ENCODE measurements at regions not wholly inside any gene's neighbourhood (a gene's known extent, or its start where the extent isn't known, plus 50 kb on each side); places are given as distances from the start of the nearest gene placed in this dataset.

GRCh38 chr16:73252446-73252845 lies 204.5 kb upstream of the ZFHX3 start:
- H3K4me1 Mint-ChIP-seq (ENCODE audit: low read depth), result no peaks in the 10 kb centered on the region
- H3K27ac Mint-ChIP-seq, result no peak overlapping the region
- no peak overlapping the region for H3K4me3 Mint-ChIP-seq
- peaks cover 5% of the 10 kb centered on the region for H3K9me3 Mint-ChIP-seq
- no peaks in the 10 kb centered on the region for H3K27me3 Mint-ChIP-seq
- no peaks in the 10 kb centered on the region for H3K36me3 Mint-ChIP-seq (ENCODE audit: low read depth)

GRCh38 chr16:73251608-73252007 lies 203.7 kb upstream of the ZFHX3 start:
- H3K36me3 Mint-ChIP-seq (ENCODE audit: low read depth), result no peaks in the 10 kb centered on the region
- no peaks in the 10 kb centered on the region for H3K27me3 Mint-ChIP-seq
- no peak overlapping the region for H3K27ac Mint-ChIP-seq
- H3K9me3 Mint-ChIP-seq, result peaks cover 5% of the 10 kb centered on the region
- H3K4me1 Mint-ChIP-seq (ENCODE audit: low read depth), result no peaks in the 10 kb centered on the region
- H3K4me3 Mint-ChIP-seq, result no peak overlapping the region

GRCh38 chr16:73248316-73248715 lies 200.4 kb upstream of the ZFHX3 start:
- Mint-ChIP-seq H3K4me1 (ENCODE audit: low read depth) (no peaks in the 10 kb centered on the region), H3K27me3 (no peaks in the 10 kb centered on the region), H3K27ac (no peak overlapping the region), H3K9me3 (peaks cover 5% of the 10 kb centered on the region), H3K4me3 (no peak overlapping the region), H3K36me3 (ENCODE audit: low read depth) (no peaks in the 10 kb centered on the region)

- Mint-ChIP-seq H3K27ac (no peak overlapping the region), H3K4me1 (ENCODE audit: low read depth) (no peaks in the 10 kb centered on the region), H3K9me3 (no peaks in the 10 kb centered on the region), H3K36me3 (ENCODE audit: low read depth) (no peaks in the 10 kb centered on the region), H3K4me3 (no peak overlapping the region), H3K27me3 (peaks cover 5% of the 10 kb centered on the region)
Observed at GRCh38 chr16:73240920-73241319, 193.0 kb upstream of the ZFHX3 start.

- Mint-ChIP-seq H3K9me3 (no peaks in the 10 kb centered on the region), H3K4me3 (no peak overlapping the region), H3K4me1 (ENCODE audit: low read depth) (no peaks in the 10 kb centered on the region), H3K27me3 (peaks cover 5% of the 10 kb centered on the region), H3K27ac (no peak overlapping the region), H3K36me3 (ENCODE audit: low read depth) (no peaks in the 10 kb centered on the region)
Observed at GRCh38 chr16:73237601-73238000, 189.7 kb upstream of the ZFHX3 start.

GRCh38 chr16:73234496-73234895 lies 186.6 kb upstream of the ZFHX3 start:
- H3K27ac Mint-ChIP-seq, result no peak overlapping the region
- no peak overlapping the region for H3K4me3 Mint-ChIP-seq
- H3K4me1 Mint-ChIP-seq (ENCODE audit: low read depth), result no peaks in the 10 kb centered on the region
- H3K27me3 Mint-ChIP-seq, result peaks cover 5% of the 10 kb centered on the region
- H3K9me3 Mint-ChIP-seq, result no peaks in the 10 kb centered on the region
- H3K36me3 Mint-ChIP-seq (ENCODE audit: low read depth), result no peaks in the 10 kb centered on the region

- no peak overlapping the region for H3K27ac Mint-ChIP-seq
- H3K4me3 Mint-ChIP-seq, result no peak overlapping the region
- peaks cover 5% of the 10 kb centered on the region for H3K27me3 Mint-ChIP-seq
- H3K36me3 Mint-ChIP-seq (ENCODE audit: low read depth), result no peaks in the 10 kb centered on the region
- H3K9me3 Mint-ChIP-seq, result no peaks in the 10 kb centered on the region
- no peaks in the 10 kb centered on the region for H3K4me1 Mint-ChIP-seq (ENCODE audit: low read depth)
Observed at GRCh38 chr16:73233846-73234424, 186.0 kb upstream of the ZFHX3 start.

- H3K27me3 Mint-ChIP-seq, result peaks cover 5% of the 10 kb centered on the region
- no peak overlapping the region for H3K27ac Mint-ChIP-seq
- no peaks in the 10 kb centered on the region for H3K9me3 Mint-ChIP-seq
- H3K4me1 Mint-ChIP-seq (ENCODE audit: low read depth), result no peaks in the 10 kb centered on the region
- no peak overlapping the region for H3K4me3 Mint-ChIP-seq
- no peaks in the 10 kb centered on the region for H3K36me3 Mint-ChIP-seq (ENCODE audit: low read depth)
Observed at GRCh38 chr16:73233329-73233765, 185.4 kb upstream of the ZFHX3 start.

GRCh38 chr16:73232555-73233328 lies 184.8 kb upstream of the ZFHX3 start:
- H3K4me1 Mint-ChIP-seq (ENCODE audit: low read depth), result no peaks in the 10 kb centered on the region
- H3K9me3 Mint-ChIP-seq, result no peaks in the 10 kb centered on the region
- H3K27ac Mint-ChIP-seq, result no peak overlapping the region
- no peaks in the 10 kb centered on the region for H3K36me3 Mint-ChIP-seq (ENCODE audit: low read depth)
- no peak overlapping the region for H3K4me3 Mint-ChIP-seq
- H3K27me3 Mint-ChIP-seq, result peaks cover 2% of the 10 kb centered on the region

GRCh38 chr16:73231944-73232554 lies 184.1 kb upstream of the ZFHX3 start:
- H3K4me1 Mint-ChIP-seq (ENCODE audit: low read depth), result no peaks in the 10 kb centered on the region
- H3K36me3 Mint-ChIP-seq (ENCODE audit: low read depth), result no peaks in the 10 kb centered on the region
- H3K27ac Mint-ChIP-seq, result no peak overlapping the region
- H3K9me3 Mint-ChIP-seq, result no peaks in the 10 kb centered on the region
- H3K4me3 Mint-ChIP-seq, result no peak overlapping the region
- no peaks in the 10 kb centered on the region for H3K27me3 Mint-ChIP-seq

- H3K27ac Mint-ChIP-seq, result no peak overlapping the region
- no peaks in the 10 kb centered on the region for H3K27me3 Mint-ChIP-seq
- H3K36me3 Mint-ChIP-seq (ENCODE audit: low read depth), result no peaks in the 10 kb centered on the region
- no peak overlapping the region for H3K4me3 Mint-ChIP-seq
- no peaks in the 10 kb centered on the region for H3K9me3 Mint-ChIP-seq
- no peaks in the 10 kb centered on the region for H3K4me1 Mint-ChIP-seq (ENCODE audit: low read depth)
Observed at GRCh38 chr16:73231379-73231778, 183.5 kb upstream of the ZFHX3 start.

- no peaks in the 10 kb centered on the region for H3K4me1 Mint-ChIP-seq (ENCODE audit: low read depth)
- no peak overlapping the region for H3K4me3 Mint-ChIP-seq
- no peaks in the 10 kb centered on the region for H3K9me3 Mint-ChIP-seq
- H3K27me3 Mint-ChIP-seq, result no peaks in the 10 kb centered on the region
- H3K27ac Mint-ChIP-seq, result no peak overlapping the region
- H3K36me3 Mint-ChIP-seq (ENCODE audit: low read depth), result no peaks in the 10 kb centered on the region
Observed at GRCh38 chr16:73230651-73231050, 182.7 kb upstream of the ZFHX3 start.

- Mint-ChIP-seq H3K4me1 (ENCODE audit: low read depth) (no peaks in the 10 kb centered on the region), H3K36me3 (ENCODE audit: low read depth) (no peaks in the 10 kb centered on the region), H3K4me3 (no peak overlapping the region), H3K27ac (no peak overlapping the region), H3K9me3 (no peaks in the 10 kb centered on the region), H3K27me3 (no peaks in the 10 kb centered on the region)
Observed at GRCh38 chr16:73228649-73229048, 180.7 kb upstream of the ZFHX3 start.

- no peaks in the 10 kb centered on the region for H3K9me3 Mint-ChIP-seq
- H3K27ac Mint-ChIP-seq, result no peak overlapping the region
- H3K4me1 Mint-ChIP-seq (ENCODE audit: low read depth), result no peaks in the 10 kb centered on the region
- peaks cover 5% of the 10 kb centered on the region for H3K27me3 Mint-ChIP-seq
- H3K4me3 Mint-ChIP-seq, result no peak overlapping the region
- H3K36me3 Mint-ChIP-seq (ENCODE audit: low read depth), result no peaks in the 10 kb centered on the region
Observed at GRCh38 chr16:73226675-73227074, 178.7 kb upstream of the ZFHX3 start.

- Mint-ChIP-seq H3K4me3 (no peak overlapping the region), H3K4me1 (ENCODE audit: low read depth) (no peaks in the 10 kb centered on the region), H3K27ac (no peak overlapping the region), H3K27me3 (peaks cover 5% of the 10 kb centered on the region), H3K36me3 (ENCODE audit: low read depth) (no peaks in the 10 kb centered on the region), H3K9me3 (no peaks in the 10 kb centered on the region)
Observed at GRCh38 chr16:73225983-73226382, 178.1 kb upstream of the ZFHX3 start.
